AG04450 (cell line): ENCODE measurements at regions not wholly inside any gene's neighbourhood (a gene's known extent, or its start where the extent isn't known, plus 50 kb on each side); places are given as distances from the start of the nearest gene placed in this dataset.

ENCODE experiments used
- CTCF ChIA-PET: fragments of 300-600, 350-600 bp; formaldehyde crosslinking; extraction: SDS; loops from one replicate; lab custom pipeline; 2022; ENCODE audit warnings: antibody characterized with exemption, inconsistent platforms; lab: Charles Lee
- POLR2A ChIA-PET: fragments of 350-600 bp; formaldehyde crosslinking; extraction: SDS; loops from one replicate; lab custom pipeline; 2021; ENCODE audit warnings: antibody characterized with exemption, inconsistent platforms; lab: Yijun Ruan, JAX
- DNase-seq: peaks from one replicate; pipeline ENCODE4 v3.0.0-alpha.2; 2011; ENCODE audit warnings: low read depth, low spot score
- H3K27ac ChIP-seq: one replicate; pipeline ENCODE4 v1.5.1; 2012; ENCODE audit warnings: low read depth, low read length, control low read depth
- H3K27me3 ChIP-seq: one replicate; pipeline ENCODE4 v1.6.0; 2012; ENCODE audit warnings: low read length; ENCODE audit not compliant: control insufficient read depth, insufficient read depth
- H3K4me3 ChIP-seq: 2 replicates; pipeline ENCODE4 v1.5.1; 2011; ENCODE audit warnings: mild to moderate bottlenecking, low read depth, low read length, control low read depth
- H3K9me3 ChIP-seq: 2 replicates; pipeline ENCODE4 v1.5.1; 2012; ENCODE audit warnings: low read length; ENCODE audit not compliant: control insufficient read depth, insufficient read depth
- CTCF ChIP-seq: IDR thresholded peaks from 2 replicates; pipeline ENCODE4 v1.5.1; 2011; ENCODE audit warnings: low read depth, low read length, control low read depth, inconsistent platforms

GRCh38 chr4:126969360-126970235, 663.2 kb upstream of the INTU start:
- Histone ChIP-seq H3K27ac (no peak overlapping the region), H3K27me3 (no peaks in the 10 kb centered on the region), H3K9me3 (no peaks in the 10 kb centered on the region), H3K4me3 (no peak overlapping the region)
- ChIA-PET POLR2A (interaction anchor here (0.6 kb wide), 1 partner anchor 29 kb away, joined by 6 read pairs; no protein-coding TSS in a partner anchor), CTCF (no interaction called here)
- DNase-seq: no peak
- TF ChIP-seq CTCF: no peak

GRCh38 chr4:126973201-126973600, 659.6 kb upstream of the INTU start:
- Histone ChIP-seq H3K27me3 (no peaks in the 10 kb centered on the region), H3K4me3 (no peak overlapping the region), H3K9me3 (no peaks in the 10 kb centered on the region), H3K27ac (no peak overlapping the region)
- ChIA-PET CTCF (no interaction called here), POLR2A (no interaction called here)
- no peak for DNase-seq
- no peak for TF ChIP-seq CTCF

GRCh38 chr4:126976850-126977632, 655.7 kb upstream of the INTU start:
- Histone ChIP-seq H3K27me3 (no peaks in the 10 kb centered on the region), H3K9me3 (no peaks in the 10 kb centered on the region), H3K4me3 (no peak overlapping the region), H3K27ac (peak overlapping the region; percentile 62)
- TF ChIP-seq CTCF: no peak
- DNase-seq: no peak
- ChIA-PET CTCF (no interaction called here), POLR2A (no interaction called here)

GRCh38 chr4:126986005-126986404, 646.8 kb upstream of the INTU start:
- POLR2A ChIA-PET: no interaction called here
- no peak overlapping the region for H3K4me3 ChIP-seq
- H3K27ac ChIP-seq: no peak overlapping the region
- DNase-seq: no peak
- H3K27me3 ChIP-seq: no peaks in the 10 kb centered on the region
- no peaks in the 10 kb centered on the region for H3K9me3 ChIP-seq
- CTCF ChIA-PET: no interaction called here
- TF ChIP-seq CTCF: no peak

- Histone ChIP-seq H3K4me3 (no peak overlapping the region), H3K9me3 (no peaks in the 10 kb centered on the region), H3K27ac (no peak overlapping the region), H3K27me3 (no peaks in the 10 kb centered on the region)
- TF ChIP-seq CTCF: no peak
- peak; percentile 7 for DNase-seq
- POLR2A ChIA-PET: no interaction called here
- CTCF ChIA-PET: no interaction called here
Measured at GRCh38 chr4:126986828-126987227, 645.9 kb upstream of the INTU start.
